Erythroblast (primary cell): ENCODE measurements at regions not wholly inside any gene's neighbourhood (a gene's known extent, or its start where the extent isn't known, plus 50 kb on each side); places are given as distances from the start of the nearest gene placed in this dataset.

Source experiments
- GATA1 ChIP-seq: IDR thresholded peaks from 2 replicates; pipeline ENCODE4 v1.6.1; 2011; ENCODE audit warnings: low read depth, mild to moderate bottlenecking, control low read depth, low read length, moderate library complexity
- POLR2A ChIP-seq: IDR thresholded peaks from 2 replicates; pipeline ENCODE4 v1.6.1; 2011; ENCODE audit warnings: mild to moderate bottlenecking, low read length

DNA sequence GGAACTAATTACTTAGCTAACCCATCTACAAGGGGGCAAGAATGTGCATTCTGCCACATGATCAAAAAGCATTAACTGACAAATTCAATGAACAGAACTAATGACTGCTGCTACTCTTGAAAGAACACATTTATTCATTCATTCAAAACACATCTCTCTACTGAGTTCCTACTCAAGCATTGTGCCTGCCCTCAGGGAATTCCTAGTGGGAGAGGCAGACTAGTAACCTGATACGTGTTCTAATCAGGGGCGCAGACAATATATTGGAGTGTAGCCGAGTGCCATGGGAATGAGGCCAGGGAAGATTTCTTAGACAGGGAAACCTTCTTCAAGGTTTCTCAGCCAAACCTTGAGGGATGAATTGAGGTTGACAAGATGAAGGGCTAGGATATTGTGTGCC lies 56.7 kb upstream of the PAPPA start:
- TF ChIP-seq POLR2A (no peak), GATA1 (no peak)
